ENCODE measurements at regions not wholly inside any gene's neighbourhood (a gene's known extent, or its start where the extent isn't known, plus 50 kb on each side); places are given as distances from the start of the nearest gene placed in this dataset.

GRCh38 chr6:71433441-71433840 is 144.8 kb downstream of the OGFRL1 start:
- no peak for TF ChIP-seq POLR2AphosphoS5 (IDR thresholded peaks at IDR 0.05; ENCODE audit: low read depth, low read length)
- no peak for TF ChIP-seq FOXP2 (optimal IDR thresholded peaks at IDR 0.05; ENCODE audit: borderline replicate concordance, extremely low read depth, extremely low read length, insufficient read depth)
- TF ChIP-seq REST (IDR thresholded peaks at IDR 0.05; ENCODE audit: insufficient read depth in 1 of 2, low read depth in 2 of 2, low read length in 2 of 2): no peak
- no peak for TF ChIP-seq SIN3A (IDR thresholded peaks at IDR 0.05; ENCODE audit: borderline replicate concordance, insufficient read depth, low read length)
- no peak for TF ChIP-seq TAF1 (IDR thresholded peaks at IDR 0.05; ENCODE audit: borderline replicate concordance, insufficient read depth, low read length)

- TF ChIP-seq SIN3A (IDR thresholded peaks at IDR 0.05; ENCODE audit: borderline replicate concordance, insufficient read depth, low read length): no peak
- TF ChIP-seq TAF1 (IDR thresholded peaks at IDR 0.05; ENCODE audit: borderline replicate concordance, insufficient read depth, low read length): no peak
- TF ChIP-seq FOXP2 (optimal IDR thresholded peaks at IDR 0.05; ENCODE audit: borderline replicate concordance, extremely low read depth, extremely low read length, insufficient read depth): no peak
- TF ChIP-seq REST (IDR thresholded peaks at IDR 0.05; ENCODE audit: insufficient read depth in 1 of 2, low read depth in 2 of 2, low read length in 2 of 2): no peak
- TF ChIP-seq POLR2AphosphoS5 (IDR thresholded peaks at IDR 0.05; ENCODE audit: low read depth, low read length): no peak
Measured at GRCh38 chr6:71444222-71444621, 155.6 kb downstream of the OGFRL1 start.

GRCh38 chr6:71446057-71446456 is 157.4 kb downstream of the OGFRL1 start:
- TF ChIP-seq POLR2AphosphoS5 (IDR thresholded peaks at IDR 0.05; ENCODE audit: low read depth, low read length) (no peak), TAF1 (IDR thresholded peaks at IDR 0.05; ENCODE audit: borderline replicate concordance, insufficient read depth, low read length) (no peak), FOXP2 (optimal IDR thresholded peaks at IDR 0.05; ENCODE audit: borderline replicate concordance, extremely low read depth, extremely low read length, insufficient read depth) (no peak), REST (IDR thresholded peaks at IDR 0.05; ENCODE audit: insufficient read depth in 1 of 2, low read depth in 2 of 2, low read length in 2 of 2) (no peak), SIN3A (IDR thresholded peaks at IDR 0.05; ENCODE audit: borderline replicate concordance, insufficient read depth, low read length) (no peak)

GRCh38 chr6:71446470-71446869 is 157.9 kb downstream of the OGFRL1 start:
- TF ChIP-seq SIN3A (IDR thresholded peaks at IDR 0.05; ENCODE audit: borderline replicate concordance, insufficient read depth, low read length) (no peak), TAF1 (IDR thresholded peaks at IDR 0.05; ENCODE audit: borderline replicate concordance, insufficient read depth, low read length) (no peak), REST (IDR thresholded peaks at IDR 0.05; ENCODE audit: insufficient read depth in 1 of 2, low read depth in 2 of 2, low read length in 2 of 2) (no peak), FOXP2 (optimal IDR thresholded peaks at IDR 0.05; ENCODE audit: borderline replicate concordance, extremely low read depth, extremely low read length, insufficient read depth) (no peak)

All from PFSK-1 (cell line).